ENCODE measurements at regions not wholly inside any gene's neighbourhood (a gene's known extent, or its start where the extent isn't known, plus 50 kb on each side); places are given as distances from the start of the nearest gene placed in this dataset.

DNA sequence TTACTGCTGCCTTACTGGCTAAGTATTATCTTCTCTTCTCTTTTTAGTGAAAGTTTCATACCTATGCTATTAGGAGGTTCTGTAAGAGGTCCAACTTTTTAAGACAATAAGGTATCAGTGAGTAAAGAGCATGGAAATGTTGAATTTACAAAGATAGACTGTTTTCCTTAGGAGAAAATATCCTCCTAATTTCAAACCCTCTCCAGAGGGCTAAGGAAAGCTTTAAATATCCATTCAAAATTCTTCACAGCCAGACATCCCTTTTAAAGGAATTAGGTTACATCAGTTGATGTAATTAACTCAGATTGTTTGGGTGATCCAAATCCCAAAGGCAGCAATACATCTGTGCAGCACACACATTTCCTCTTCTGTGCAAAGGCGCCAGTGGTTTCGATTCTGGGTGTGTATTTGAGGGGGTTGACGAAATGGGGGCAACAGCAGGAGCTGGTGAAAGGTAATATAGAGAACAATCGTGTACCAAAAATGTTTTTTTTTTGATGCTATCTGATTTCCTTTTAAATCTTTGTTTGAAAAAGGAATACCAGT is 273.8 kb upstream of the RPS23 start:
- DNase-seq (ENCODE audit: insufficient read length, low spot score) (no peak), FAIRE-seq (no peak)
- TF ChIP-seq, protein P1, sequence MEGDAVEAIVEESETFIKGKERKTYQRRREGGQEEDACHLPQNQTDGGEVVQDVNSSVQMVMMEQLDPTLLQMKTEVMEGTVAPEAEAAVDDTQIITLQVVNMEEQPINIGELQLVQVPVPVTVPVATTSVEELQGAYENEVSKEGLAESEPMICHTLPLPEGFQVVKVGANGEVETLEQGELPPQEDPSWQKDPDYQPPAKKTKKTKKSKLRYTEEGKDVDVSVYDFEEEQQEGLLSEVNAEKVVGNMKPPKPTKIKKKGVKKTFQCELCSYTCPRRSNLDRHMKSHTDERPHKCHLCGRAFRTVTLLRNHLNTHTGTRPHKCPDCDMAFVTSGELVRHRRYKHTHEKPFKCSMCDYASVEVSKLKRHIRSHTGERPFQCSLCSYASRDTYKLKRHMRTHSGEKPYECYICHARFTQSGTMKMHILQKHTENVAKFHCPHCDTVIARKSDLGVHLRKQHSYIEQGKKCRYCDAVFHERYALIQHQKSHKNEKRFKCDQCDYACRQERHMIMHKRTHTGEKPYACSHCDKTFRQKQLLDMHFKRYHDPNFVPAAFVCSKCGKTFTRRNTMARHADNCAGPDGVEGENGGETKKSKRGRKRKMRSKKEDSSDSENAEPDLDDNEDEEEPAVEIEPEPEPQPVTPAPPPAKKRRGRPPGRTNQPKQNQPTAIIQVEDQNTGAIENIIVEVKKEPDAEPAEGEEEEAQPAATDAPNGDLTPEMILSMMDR (IDR thresholded peaks at IDR 0.05; ENCODE audit: insufficient read depth, missing control alignments): no peak

DNA sequence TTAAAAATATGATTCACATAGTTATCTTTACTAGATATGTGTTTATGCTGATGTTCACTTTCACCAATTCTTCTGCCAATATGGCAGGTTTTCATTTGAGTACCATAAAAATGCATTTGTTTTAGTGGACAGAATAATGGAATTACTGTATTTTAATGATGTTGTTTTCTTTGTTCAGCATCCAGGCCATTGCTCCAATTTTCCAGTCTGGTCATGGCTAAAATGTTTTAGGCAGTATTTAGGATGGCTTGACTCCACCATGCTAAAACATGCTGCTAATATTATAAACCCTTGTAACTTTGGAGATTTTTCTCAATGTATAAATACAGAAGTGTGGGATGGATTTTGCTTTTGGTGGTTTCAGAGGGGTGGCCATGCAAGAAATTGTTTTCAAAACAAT is 273.0 kb upstream of the RPS23 start:
- no peak for DNase-seq (ENCODE audit: insufficient read length, low spot score)
- TF ChIP-seq, protein P1 (IDR thresholded peaks at IDR 0.05; ENCODE audit: insufficient read depth, missing control alignments): no peak
- FAIRE-seq: no peak

DNA sequence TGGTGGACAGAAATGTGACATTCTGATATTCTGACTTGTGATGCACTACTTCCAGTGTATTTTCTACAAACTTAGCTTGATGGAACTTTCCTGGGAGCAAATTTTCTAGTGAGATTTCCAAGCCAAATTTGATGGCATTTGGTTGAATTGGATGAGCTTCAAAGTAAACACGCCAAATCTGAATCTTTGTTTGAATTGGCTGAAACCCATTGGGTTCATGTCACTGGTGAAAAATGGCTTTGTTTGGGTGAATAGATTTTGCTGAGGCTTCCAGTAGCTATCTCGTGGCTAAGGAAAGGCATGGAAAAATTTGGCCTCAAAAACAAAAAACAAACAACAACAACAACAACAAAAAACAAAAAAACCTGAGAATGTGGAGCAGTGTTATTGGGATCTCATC is 271.1 kb upstream of the RPS23 start:
- TF ChIP-seq, protein P1 (IDR thresholded peaks at IDR 0.05; ENCODE audit: insufficient read depth, missing control alignments): no peak
- FAIRE-seq: no peak
- no peak for DNase-seq (ENCODE audit: insufficient read length, low spot score)

DNA sequence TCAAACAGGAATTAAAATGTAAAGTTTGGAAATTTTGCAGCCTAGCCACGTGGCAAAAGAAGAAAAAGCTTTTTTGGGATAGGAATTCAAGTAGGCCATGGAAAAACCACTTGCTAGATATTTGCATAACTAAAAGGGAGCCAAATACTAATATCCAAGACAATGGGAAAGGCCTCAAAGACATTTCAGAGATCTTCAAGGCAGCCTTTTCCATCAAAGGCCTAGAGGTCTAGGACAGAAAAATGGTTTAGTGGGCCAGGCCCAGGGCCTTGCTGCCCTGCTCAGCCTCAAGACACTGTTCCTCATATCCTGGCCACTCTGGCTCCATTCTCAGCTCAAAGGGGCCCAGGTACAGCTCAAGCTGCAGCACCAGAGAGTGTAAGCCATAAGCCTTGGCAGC is 265.9 kb upstream of the RPS23 start:
- TF ChIP-seq, protein P1 (IDR thresholded peaks at IDR 0.05; ENCODE audit: insufficient read depth, missing control alignments): no peak
- FAIRE-seq (no peak), DNase-seq (ENCODE audit: insufficient read length, low spot score) (no peak)

DNA sequence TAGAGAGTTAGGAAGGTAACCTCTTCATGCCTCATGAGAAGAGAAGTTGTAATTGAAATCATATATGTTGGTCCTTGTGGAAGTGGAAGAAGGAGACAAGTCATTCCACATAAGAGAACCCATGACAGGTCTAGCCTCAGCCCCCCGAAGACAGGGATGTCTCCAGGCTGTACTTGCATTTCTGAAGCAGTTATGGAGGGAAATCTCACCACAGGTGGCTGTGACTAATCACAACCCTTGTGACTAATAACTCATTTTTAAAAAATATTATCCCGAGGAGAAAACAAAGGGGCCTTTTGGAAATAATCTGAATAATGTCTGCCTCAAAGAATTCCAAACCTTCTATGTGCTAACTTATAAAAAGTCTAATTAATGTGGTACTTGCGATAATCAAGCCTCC is 262.1 kb upstream of the RPS23 start:
- no peak for DNase-seq (ENCODE audit: insufficient read length, low spot score)
- TF ChIP-seq, protein P1 (IDR thresholded peaks at IDR 0.05; ENCODE audit: insufficient read depth, missing control alignments): no peak
- no peak for FAIRE-seq

DNA sequence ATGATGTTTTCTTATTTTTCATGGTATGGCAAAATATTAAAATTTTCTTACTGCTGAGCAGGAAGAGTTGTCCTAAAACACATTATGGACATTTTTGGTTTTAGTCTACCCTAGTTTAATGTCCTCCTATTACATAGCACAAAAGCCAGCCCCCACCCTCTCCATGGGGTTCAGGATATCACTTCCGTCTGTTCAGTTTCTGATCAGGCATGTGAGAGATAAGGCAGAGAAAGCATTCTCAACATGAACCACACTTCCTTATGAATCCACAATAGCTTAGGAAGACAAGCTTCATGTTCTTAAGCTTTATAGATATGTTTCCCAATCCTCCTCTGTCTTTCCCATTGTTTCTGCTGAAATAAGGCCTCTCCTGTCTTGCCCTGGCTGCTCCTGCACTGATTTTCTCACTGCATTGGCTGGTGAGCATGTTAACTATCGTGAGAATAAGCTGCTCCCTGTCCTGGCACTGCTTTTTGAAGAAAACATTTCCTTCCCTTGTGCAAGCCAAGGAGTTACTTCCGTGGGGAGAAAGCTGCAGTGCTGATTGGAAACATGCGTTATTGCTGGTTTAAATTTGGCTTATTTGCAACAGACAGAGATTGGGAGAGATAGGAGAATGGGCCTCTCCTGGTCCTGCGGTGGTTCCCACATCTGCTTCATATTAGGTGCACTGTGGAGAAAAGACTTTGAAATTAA is 260.3 kb upstream of the RPS23 start:
- TF ChIP-seq, protein P1 (IDR thresholded peaks at IDR 0.05; ENCODE audit: insufficient read depth, missing control alignments): no peak
- FAIRE-seq (no peak), DNase-seq (ENCODE audit: insufficient read length, low spot score) (no peak)

DNA sequence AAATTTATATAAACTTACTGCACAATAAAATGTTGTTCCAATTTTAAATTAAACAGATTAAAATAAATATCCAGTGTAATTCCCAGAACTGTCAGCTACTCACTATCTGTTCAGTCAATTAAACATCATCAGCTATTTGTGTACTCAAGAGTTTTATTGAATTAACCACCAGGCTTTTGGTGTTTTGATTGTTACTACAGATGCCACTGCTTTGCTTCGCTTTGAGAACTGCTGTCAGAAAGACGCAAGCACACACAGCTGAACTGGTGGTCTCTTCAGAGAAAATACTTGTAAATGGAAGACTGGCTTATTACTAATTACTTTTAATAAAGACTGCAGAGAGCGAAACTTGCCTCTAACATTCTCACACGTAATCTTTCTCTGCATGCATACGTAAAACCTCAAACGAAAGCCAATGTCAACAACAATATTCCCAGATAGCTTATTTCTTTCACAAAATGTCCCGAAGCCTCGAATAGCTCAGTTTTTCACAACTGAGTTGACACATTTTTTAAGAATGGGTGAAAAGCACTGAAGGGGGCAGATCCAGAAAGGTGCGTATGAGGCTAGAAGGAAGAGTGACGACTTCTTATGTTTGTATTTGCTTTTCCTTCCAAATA is 259.6 kb upstream of the RPS23 start:
- DNase-seq (ENCODE audit: insufficient read length, low spot score) (no peak), FAIRE-seq (no peak)
- TF ChIP-seq, protein P1 (IDR thresholded peaks at IDR 0.05; ENCODE audit: insufficient read depth, missing control alignments): no peak
